ENCODE measurements at regions not wholly inside any gene's neighbourhood (a gene's known extent, or its start where the extent isn't known, plus 50 kb on each side); places are given as distances from the start of the nearest gene placed in this dataset.

GRCh38 chr2:215651412-215651811, 215.5 kb upstream of the FN1 start:
- Histone ChIP-seq H3K4me1 (ENCODE audit: insufficient read depth, low read length) (peaks cover 36% of the 10 kb centered on the region), H4K20me1 (ENCODE audit: insufficient read depth, low read length) (no peaks in the 10 kb centered on the region), H3K9me3 (ENCODE audit: low read depth, low read length) (no peaks in the 10 kb centered on the region), H3K27ac (ENCODE audit: low read depth, low read length) (peak overlapping the region; percentile 80), H3K4me3 (ENCODE audit: insufficient read depth, low read length) (no peak overlapping the region), H3K36me3 (ENCODE audit: insufficient read depth, low read length) (no peaks in the 10 kb centered on the region), H3K27me3 (ENCODE audit: insufficient read depth, low read length) (no peaks in the 10 kb centered on the region), H3K79me2 (ENCODE audit: insufficient read depth, low read length) (no peaks in the 10 kb centered on the region), H3K4me2 (ENCODE audit: insufficient read depth, low read length) (no peak overlapping the region), H2AFZ (ENCODE audit: low read length) (no peak overlapping the region)
- no peak for TF ChIP-seq CTCF (IDR thresholded peaks at IDR 0.05; ENCODE audit: extremely low read depth, low read depth, low read length)
- DNase-seq (ENCODE audit: insufficient read length, low spot score, missing footprints): no peak

GRCh38 chr2:215644233-215644897, 208.5 kb upstream of the FN1 start:
- no peak overlapping the region for H2AFZ ChIP-seq (ENCODE audit: low read length)
- no peak overlapping the region for H3K27ac ChIP-seq (ENCODE audit: low read depth, low read length)
- no peak for DNase-seq (ENCODE audit: insufficient read length, low spot score, missing footprints)
- H3K4me1 ChIP-seq (ENCODE audit: insufficient read depth, low read length): no peaks in the 10 kb centered on the region
- H3K9me3 ChIP-seq (ENCODE audit: low read depth, low read length): no peaks in the 10 kb centered on the region
- no peaks in the 10 kb centered on the region for H3K79me2 ChIP-seq (ENCODE audit: insufficient read depth, low read length)
- H4K20me1 ChIP-seq (ENCODE audit: insufficient read depth, low read length): no peaks in the 10 kb centered on the region
- no peak for TF ChIP-seq CTCF (IDR thresholded peaks at IDR 0.05; ENCODE audit: extremely low read depth, low read depth, low read length)
- no peaks in the 10 kb centered on the region for H3K27me3 ChIP-seq (ENCODE audit: insufficient read depth, low read length)
- H3K4me2 ChIP-seq (ENCODE audit: insufficient read depth, low read length): no peak overlapping the region
- no peaks in the 10 kb centered on the region for H3K36me3 ChIP-seq (ENCODE audit: insufficient read depth, low read length)
- H3K4me3 ChIP-seq (ENCODE audit: insufficient read depth, low read length): no peak overlapping the region

- Histone ChIP-seq H2AFZ (ENCODE audit: low read length) (no peak overlapping the region), H3K36me3 (ENCODE audit: insufficient read depth, low read length) (no peaks in the 10 kb centered on the region), H3K4me2 (ENCODE audit: insufficient read depth, low read length) (no peak overlapping the region), H3K9me3 (ENCODE audit: low read depth, low read length) (no peaks in the 10 kb centered on the region), H3K4me1 (ENCODE audit: insufficient read depth, low read length) (peaks cover 10% of the 10 kb centered on the region), H3K4me3 (ENCODE audit: insufficient read depth, low read length) (no peak overlapping the region), H4K20me1 (ENCODE audit: insufficient read depth, low read length) (no peaks in the 10 kb centered on the region), H3K79me2 (ENCODE audit: insufficient read depth, low read length) (no peaks in the 10 kb centered on the region), H3K27me3 (ENCODE audit: insufficient read depth, low read length) (no peaks in the 10 kb centered on the region), H3K27ac (ENCODE audit: low read depth, low read length) (no peak overlapping the region)
- no peak for TF ChIP-seq CTCF (IDR thresholded peaks at IDR 0.05; ENCODE audit: extremely low read depth, low read depth, low read length)
- DNase-seq (ENCODE audit: insufficient read length, low spot score, missing footprints): no peak
These were observed 202.8 kb upstream of the FN1 start for GRCh38 chr2:215638687-215639086.

- H4K20me1 ChIP-seq (ENCODE audit: insufficient read depth, low read length): no peaks in the 10 kb centered on the region
- no peak for DNase-seq (ENCODE audit: insufficient read length, low spot score, missing footprints)
- H3K79me2 ChIP-seq (ENCODE audit: insufficient read depth, low read length): no peaks in the 10 kb centered on the region
These were observed 201.8 kb upstream of the FN1 start for GRCh38 chr2:215637651-215638050.

More at GRCh38 chr2:215637651-215638050, 201.8 kb upstream of the FN1 start:
- Histone ChIP-seq H3K27me3 (ENCODE audit: insufficient read depth, low read length) (no peaks in the 10 kb centered on the region), H3K4me1 (ENCODE audit: insufficient read depth, low read length) (peaks cover 10% of the 10 kb centered on the region), H3K4me3 (ENCODE audit: insufficient read depth, low read length) (no peak overlapping the region), H3K36me3 (ENCODE audit: insufficient read depth, low read length) (no peaks in the 10 kb centered on the region), H3K4me2 (ENCODE audit: insufficient read depth, low read length) (no peak overlapping the region), H2AFZ (ENCODE audit: low read length) (no peak overlapping the region), H3K27ac (ENCODE audit: low read depth, low read length) (peak overlapping the region; percentile 44), H3K9me3 (ENCODE audit: low read depth, low read length) (no peaks in the 10 kb centered on the region)
- TF ChIP-seq CTCF (IDR thresholded peaks at IDR 0.05; ENCODE audit: extremely low read depth, low read depth, low read length): no peak

Data from osteoblast (primary cell).